ENCODE measurements at regions not wholly inside any gene's neighbourhood (a gene's known extent, or its start where the extent isn't known, plus 50 kb on each side); places are given as distances from the start of the nearest gene placed in this dataset.
"Not testable (repeated sequence)": the region's sequence is repeated elsewhere in the genome, so short reads cannot be mapped to it uniquely, and the experiment has no call there.

DNA sequence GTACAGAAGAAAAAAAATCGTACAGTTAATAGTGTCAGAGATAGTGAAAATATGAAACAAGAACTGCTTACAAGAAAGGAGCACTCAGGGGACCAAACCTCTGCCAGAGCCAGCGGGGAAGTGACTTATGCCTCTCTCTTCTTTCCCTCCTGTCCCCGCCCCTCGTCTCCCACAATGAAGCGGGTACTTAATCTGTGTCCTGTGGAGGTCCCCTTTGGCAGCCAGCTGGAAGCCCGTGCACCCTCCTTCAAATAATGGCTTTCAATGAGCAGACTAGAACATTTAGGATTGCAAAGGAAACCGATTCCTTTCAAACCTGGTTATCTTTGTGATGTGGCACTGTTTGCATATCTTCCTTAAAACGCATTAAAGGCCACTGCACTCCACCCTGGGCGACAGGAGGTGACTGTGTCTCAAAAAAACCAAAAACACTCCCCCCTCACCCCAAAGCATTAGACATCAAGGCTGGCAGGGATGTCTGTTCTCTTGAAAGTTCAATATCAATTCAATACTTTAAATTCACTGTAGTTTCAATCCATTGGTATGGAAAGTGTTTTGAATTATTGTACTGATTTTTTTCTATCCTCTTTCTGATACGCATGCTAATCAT is 51.7 kb downstream of the PPIAL4C start:
- TF ChIP-seq, protein P1, sequence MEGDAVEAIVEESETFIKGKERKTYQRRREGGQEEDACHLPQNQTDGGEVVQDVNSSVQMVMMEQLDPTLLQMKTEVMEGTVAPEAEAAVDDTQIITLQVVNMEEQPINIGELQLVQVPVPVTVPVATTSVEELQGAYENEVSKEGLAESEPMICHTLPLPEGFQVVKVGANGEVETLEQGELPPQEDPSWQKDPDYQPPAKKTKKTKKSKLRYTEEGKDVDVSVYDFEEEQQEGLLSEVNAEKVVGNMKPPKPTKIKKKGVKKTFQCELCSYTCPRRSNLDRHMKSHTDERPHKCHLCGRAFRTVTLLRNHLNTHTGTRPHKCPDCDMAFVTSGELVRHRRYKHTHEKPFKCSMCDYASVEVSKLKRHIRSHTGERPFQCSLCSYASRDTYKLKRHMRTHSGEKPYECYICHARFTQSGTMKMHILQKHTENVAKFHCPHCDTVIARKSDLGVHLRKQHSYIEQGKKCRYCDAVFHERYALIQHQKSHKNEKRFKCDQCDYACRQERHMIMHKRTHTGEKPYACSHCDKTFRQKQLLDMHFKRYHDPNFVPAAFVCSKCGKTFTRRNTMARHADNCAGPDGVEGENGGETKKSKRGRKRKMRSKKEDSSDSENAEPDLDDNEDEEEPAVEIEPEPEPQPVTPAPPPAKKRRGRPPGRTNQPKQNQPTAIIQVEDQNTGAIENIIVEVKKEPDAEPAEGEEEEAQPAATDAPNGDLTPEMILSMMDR (IDR thresholded peaks at IDR 0.05), result not testable (repeated sequence)
- TF ChIP-seq POLR2A (IDR thresholded peaks at IDR 0.05), result not testable (repeated sequence)

Measured in heart left ventricle (tissue), 13 donors.